HG02759 (cell line): ENCODE measurements at regions not wholly inside any gene's neighbourhood (a gene's known extent, or its start where the extent isn't known, plus 50 kb on each side); places are given as distances from the start of the nearest gene placed in this dataset.

ENCODE experiments used
- ATAC-seq: cut with Tn5 transposase; IDR thresholded peaks from one replicate; pipeline ENCODE4 v1.9.1; 2021; ENCODE audit warnings: mild to moderate bottlenecking, moderate library complexity; ENCODE audit not compliant: unreplicated experiment

- ATAC-seq: no peak
Observed at GRCh38 chr10:61108915-61109314, 164.9 kb upstream of the RHOBTB1 start.

- ATAC-seq: no peak
Observed at GRCh38 chr10:61100887-61101286, 156.9 kb upstream of the RHOBTB1 start.

GRCh38 chr10:61099756-61100155 lies 155.8 kb upstream of the RHOBTB1 start:
- ATAC-seq: no peak

- no peak for ATAC-seq
Observed at GRCh38 chr10:61098966-61099365, 155.0 kb upstream of the RHOBTB1 start.

GRCh38 chr10:61097026-61097425 lies 153.0 kb upstream of the RHOBTB1 start:
- ATAC-seq: no peak

- no peak for ATAC-seq
Observed at GRCh38 chr10:61096056-61096455, 152.1 kb upstream of the RHOBTB1 start.

- ATAC-seq: no peak
Observed at GRCh38 chr10:61091531-61091930, 147.5 kb upstream of the RHOBTB1 start.

GRCh38 chr10:61089251-61089650 lies 145.3 kb upstream of the RHOBTB1 start:
- no peak for ATAC-seq

- no peak for ATAC-seq
Observed at GRCh38 chr10:61084493-61084892, 140.5 kb upstream of the RHOBTB1 start.

- no peak for ATAC-seq
Observed at GRCh38 chr10:61081301-61081700, 137.3 kb upstream of the RHOBTB1 start.

- no peak for ATAC-seq
Observed at GRCh38 chr10:61078542-61079275, 134.7 kb upstream of the RHOBTB1 start.

GRCh38 chr10:61076572-61077114 lies 132.7 kb upstream of the RHOBTB1 start:
- ATAC-seq: no peak

GRCh38 chr10:61073391-61073790 lies 129.4 kb upstream of the RHOBTB1 start:
- ATAC-seq: no peak

- ATAC-seq: no peak
Observed at GRCh38 chr10:61071580-61071979, 127.6 kb upstream of the RHOBTB1 start.

- ATAC-seq: no peak
Observed at GRCh38 chr10:61068471-61068870, 124.5 kb upstream of the RHOBTB1 start.

- ATAC-seq: no peak
Observed at GRCh38 chr10:61067671-61068336, 123.8 kb upstream of the RHOBTB1 start.

GRCh38 chr10:61066661-61067344 lies 122.8 kb upstream of the RHOBTB1 start:
- ATAC-seq: no peak

- no peak for ATAC-seq
Observed at GRCh38 chr10:61065051-61065450, 121.1 kb upstream of the RHOBTB1 start.

GRCh38 chr10:61064356-61064755 lies 120.4 kb upstream of the RHOBTB1 start:
- ATAC-seq: no peak

- ATAC-seq: no peak
Observed at GRCh38 chr10:61063901-61064300, 119.9 kb upstream of the RHOBTB1 start.

GRCh38 chr10:61063034-61063433 lies 119.0 kb upstream of the RHOBTB1 start:
- ATAC-seq: no peak
